Testis (tissue), 2 donors: ENCODE measurements at regions not wholly inside any gene's neighbourhood (a gene's known extent, or its start where the extent isn't known, plus 50 kb on each side); places are given as distances from the start of the nearest gene placed in this dataset.

Source experiments
- CTCF ChIP-seq, 3 experiments: fragments of 450-650 bp in 2 of 3; fragments of 200-600 bp in 1 of 3; sonication (generic) in 1 of 3; IDR thresholded peaks; one replicate each; pipeline ENCODE4 v1.5.1; 2016 to 2019; ENCODE audit warnings: antibody characterized with exemption in 3 of 3, mild to moderate bottlenecking in 2 of 3, moderate library complexity in 1 of 3
- POLR2A ChIP-seq: fragments of 450-650 bp; IDR thresholded peaks from one replicate; pipeline ENCODE4 v1.6.1; 2017; ENCODE audit warnings: antibody characterized with exemption, mild to moderate bottlenecking, moderate library complexity

GRCh38 chr1:234710381-234710780 is 100.4 kb upstream of the IRF2BP2 start:
- no peak for TF ChIP-seq CTCF (IDR thresholded peaks at IDR 0.05)
- TF ChIP-seq POLR2A: no peak
